Body of pancreas (tissue), 4 donors: ENCODE measurements at regions not wholly inside any gene's neighbourhood (a gene's known extent, or its start where the extent isn't known, plus 50 kb on each side); places are given as distances from the start of the nearest gene placed in this dataset.

ENCODE experiments used
- ATAC-seq: fragments of 150-250 bp; one replicate; pipeline ENCODE4 v1.9.1; 2016
- DNase-seq, 4 donors: peaks; one replicate each; pipeline ENCODE4 v3.0.0-alpha.2; 2019
- H3K27ac ChIP-seq, 4 donors: fragments of 200-600 bp; sonication (generic); 1 replicate in 3 of 4; 2 replicates in 1 of 4; pipeline versions ENCODE4 v1.5.1 to v1.6.1; 2016 to 2019; ENCODE audit warnings: mild to moderate bottlenecking in 1 of 4, mixed read lengths in 1 of 4, moderate library complexity in 1 of 4
- H3K27me3 ChIP-seq, 2 donors: fragments of 200-600 bp; sonication (generic); one replicate each; pipeline ENCODE4 v1.6.0; 2016; ENCODE audit warnings: mild to moderate bottlenecking in 1 of 2
- H3K36me3 ChIP-seq, 2 donors: fragments of 200-600 bp; sonication (generic); replicated peaks in 1 of 2; 2 replicates each; pipeline ENCODE4 v1.5.1; 2016; ENCODE audit warnings: low read depth in 2 of 2; ENCODE audit not compliant: insufficient read depth in 1 of 2
- H3K4me1 ChIP-seq: fragments of 200-600 bp; sonication (generic); one replicate; pipeline ENCODE4 v1.6.0; 2016
- H3K4me3 ChIP-seq, 2 donors: fragments of 200-600 bp; sonication (generic); 1 replicate in 1 of 2; 2 replicates in 1 of 2; pipeline ENCODE4 v1.5.1; 2016 to 2019
- H3K9me3 ChIP-seq, 3 donors: fragments of 200-600 bp; sonication (generic); 1 replicate in 2 of 3; 2 replicates in 1 of 3; pipeline ENCODE4 v1.5.1; 2016
- CTCF ChIP-seq, 7 experiments: fragments of 450-650 bp in 4 of 7; fragments of 200-600 bp in 3 of 7; sonication (generic) in 3 of 7; IDR thresholded peaks; one replicate each; pipeline ENCODE4 v1.5.1; 2016 to 2019; ENCODE audit warnings: antibody characterized with exemption in 7 of 7
- POLR2A ChIP-seq, 3 donors: fragments of 450-650 bp; IDR thresholded peaks; one replicate each; pipeline ENCODE4 v1.6.1; 2016; ENCODE audit warnings: antibody characterized with exemption in 3 of 3, mild to moderate bottlenecking in 2 of 3
- WGBS, 2 donors: methylation state at CpG; one replicate each; pipeline ENCODE4 v1.1.5; 2017; 5-methylcytosine and 5-hydroxymethylcytosine counted together
- intact Hi-C: fragments of 100-400 bp; cut with DNase I; formaldehyde crosslinking; loops from one replicate; pipeline ENCODE4 v1.15.1; 2023

- DNase-seq = peak; percentile 33 to 57 (median 45)
- no peak for ATAC-seq
- intact Hi-C loops = no loop called here
- H3K27ac ChIP-seq = peak overlapping the region; percentile 96 to 99 (median 98)
- 79 to 81% methylated on average over 10 of the region's 10 CpGs for WGBS, 2 donors
- H3K9me3 ChIP-seq = no peaks in the 10 kb centered on the region
- TF ChIP-seq CTCF (IDR thresholded peaks at IDR 0.05) (no peak), POLR2A (IDR thresholded peaks at IDR 0.05) (no peak)
- H3K4me1 ChIP-seq = peaks cover 40% of the 10 kb centered on the region
- no peaks in the 10 kb centered on the region for H3K27me3 ChIP-seq
- no peak overlapping the region for H3K4me3 ChIP-seq
- H3K36me3 ChIP-seq = no peaks in the 10 kb centered on the region
These were observed 68.0 kb upstream of the KLF6 start for GRCh38 chr10:3853016-3853415.

- 8 to 13% methylated on average over 10 of the region's 10 CpGs for whole genome bisulfite sequencing, 2 donors
- TF ChIP-seq CTCF (IDR thresholded peaks at IDR 0.05) (peak in 1 of 7 experiments; percentile 1), POLR2A (IDR thresholded peaks at IDR 0.05) (peak in 2 of 3 donors; percentile 59 to 65)
- Histone ChIP-seq H3K9me3 (no peaks in the 10 kb centered on the region), H3K27ac (peak overlapping the region; percentile 96 to 99 (median 98)), H3K36me3 (no peaks in the 10 kb centered on the region), H3K4me3 (no peak overlapping the region), H3K27me3 (no peaks in the 10 kb centered on the region), H3K4me1 (peaks cover 45% of the 10 kb centered on the region)
- ATAC-seq (peak; percentile 92), DNase-seq (peak; percentile 91 to 97 (median 96))
- intact Hi-C loops = no loop called here
These were observed 67.3 kb upstream of the KLF6 start for GRCh38 chr10:3852147-3852904.

GRCh38 chr10:3850999-3851937, 66.3 kb upstream of the KLF6 start:
- H3K27ac ChIP-seq = peak overlapping the region; percentile 96 to 99 (median 98)
- TF ChIP-seq POLR2A (IDR thresholded peaks at IDR 0.05) (no peak), CTCF (IDR thresholded peaks at IDR 0.05) (no peak)
- intact Hi-C loops = no loop called here
- H3K9me3 ChIP-seq = no peaks in the 10 kb centered on the region
- ATAC-seq (peak; percentile 60), DNase-seq (peak in 1 of 4 donors; percentile 45)
- WGBS, 2 donors = 49 to 57% methylated on average over 9 of the region's 9 CpGs
- no peaks in the 10 kb centered on the region for H3K36me3 ChIP-seq
- H3K4me3 ChIP-seq = no peak overlapping the region
- peaks cover 45% of the 10 kb centered on the region for H3K4me1 ChIP-seq
- no peaks in the 10 kb centered on the region for H3K27me3 ChIP-seq

- H3K9me3 ChIP-seq = no peaks in the 10 kb centered on the region
- TF ChIP-seq POLR2A (IDR thresholded peaks at IDR 0.05) (no peak), CTCF (IDR thresholded peaks at IDR 0.05) (no peak)
- H3K4me1 ChIP-seq = peaks cover 42% of the 10 kb centered on the region
- H3K36me3 ChIP-seq = no peaks in the 10 kb centered on the region
- H3K27ac ChIP-seq = no peak overlapping the region
- intact Hi-C loops = no loop called here
- no peaks in the 10 kb centered on the region for H3K27me3 ChIP-seq
- no peak for DNase-seq
- H3K4me3 ChIP-seq = no peak overlapping the region
- 74 to 91% methylated on average over 4 of the region's 4 CpGs for WGBS, 2 donors
- no peak for ATAC-seq
These were observed 64.0 kb upstream of the KLF6 start for GRCh38 chr10:3848775-3849635.
